Chondrocyte (in vitro differentiated cells): ENCODE measurements at regions not wholly inside any gene's neighbourhood (a gene's known extent, or its start where the extent isn't known, plus 50 kb on each side); places are given as distances from the start of the nearest gene placed in this dataset.
"Not testable (repeated sequence)": the region's sequence is repeated elsewhere in the genome, so short reads cannot be mapped to it uniquely, and the experiment has no call there.

ENCODE experiments used
- DNase-seq: peaks from one replicate; pipeline ENCODE4 v3.0.0; 2021; ENCODE audit warnings: mixed read lengths, low spot score
- H3K27ac Mint-ChIP-seq: one replicate; pipeline ENCODE4 v1.8.0; 2021; ENCODE audit warnings: mild to moderate bottlenecking, moderate library complexity, mixed read lengths; ENCODE audit not compliant: unreplicated experiment
- H3K27me3 Mint-ChIP-seq: 2 replicates; pipeline ENCODE4 v1.8.0; 2021; ENCODE audit warnings: low read depth, mixed read lengths
- H3K36me3 Mint-ChIP-seq: 2 replicates; pipeline ENCODE4 v1.8.0; 2021; ENCODE audit warnings: low read depth, mixed read lengths
- H3K4me1 Mint-ChIP-seq: 2 replicates; pipeline ENCODE4 v1.8.0; 2021; ENCODE audit warnings: low read depth, mild to moderate bottlenecking, mixed read lengths
- H3K4me3 Mint-ChIP-seq: one replicate; pipeline ENCODE4 v1.8.0; 2021; ENCODE audit warnings: mild to moderate bottlenecking, moderate library complexity, mixed read lengths; ENCODE audit not compliant: unreplicated experiment
- H3K9me3 Mint-ChIP-seq: 2 replicates; pipeline ENCODE4 v1.8.0; 2021; ENCODE audit warnings: low read depth, mixed read lengths
- CTCF ChIP-seq: fragments of 200-600 bp; sonication (generic); IDR thresholded peaks from 2 replicates; pipeline ENCODE4 v1.5.0; 2021; ENCODE audit warnings: antibody characterized with exemption, mild to moderate bottlenecking, moderate library complexity

GRCh38 chr11:130561441-130561881 is 113.0 kb downstream of the ADAMTS15 start:
- no peaks in the 10 kb centered on the region for H3K9me3 Mint-ChIP-seq
- peak overlapping the region; percentile 79 for H3K27ac Mint-ChIP-seq
- TF ChIP-seq CTCF = no peak
- H3K4me1 Mint-ChIP-seq = peaks cover 23% of the 10 kb centered on the region
- peaks cover 2% of the 10 kb centered on the region for H3K36me3 Mint-ChIP-seq
- no peaks in the 10 kb centered on the region for H3K27me3 Mint-ChIP-seq
- H3K4me3 Mint-ChIP-seq = no peak overlapping the region
- no peak for DNase-seq

- no peak for DNase-seq
- H3K36me3 Mint-ChIP-seq = peaks cover 2% of the 10 kb centered on the region
- H3K9me3 Mint-ChIP-seq = no peaks in the 10 kb centered on the region
- peaks cover 23% of the 10 kb centered on the region for H3K4me1 Mint-ChIP-seq
- no peak for TF ChIP-seq CTCF
- H3K27me3 Mint-ChIP-seq = no peaks in the 10 kb centered on the region
- no peak overlapping the region for H3K27ac Mint-ChIP-seq
- H3K4me3 Mint-ChIP-seq = no peak overlapping the region
These were observed 114.1 kb downstream of the ADAMTS15 start for GRCh38 chr11:130562549-130562948.

GRCh38 chr11:130566360-130566759 is 117.9 kb downstream of the ADAMTS15 start:
- not testable (repeated sequence) for H3K27ac Mint-ChIP-seq, H3K27me3 Mint-ChIP-seq, H3K4me3 Mint-ChIP-seq, H3K36me3 Mint-ChIP-seq, DNase-seq, H3K9me3 Mint-ChIP-seq
- H3K4me1 Mint-ChIP-seq = peaks cover 13% of the 10 kb centered on the region

- Mint-ChIP-seq H3K4me3 (no peak overlapping the region), H3K27me3 (no peaks in the 10 kb centered on the region), H3K9me3 (no peaks in the 10 kb centered on the region), H3K4me1 (peaks cover 7% of the 10 kb centered on the region), H3K36me3 (peaks cover 1% of the 10 kb centered on the region), H3K27ac (no peak overlapping the region)
- no peak for TF ChIP-seq CTCF
- DNase-seq = no peak
These were observed 123.1 kb downstream of the ADAMTS15 start for GRCh38 chr11:130571519-130571918.

GRCh38 chr11:130571947-130572584 is 123.6 kb downstream of the ADAMTS15 start:
- Mint-ChIP-seq H3K27me3 (no peaks in the 10 kb centered on the region), H3K36me3 (peaks cover 1% of the 10 kb centered on the region), H3K4me1 (peaks cover 7% of the 10 kb centered on the region), H3K4me3 (no peak overlapping the region), H3K27ac (no peak overlapping the region), H3K9me3 (no peaks in the 10 kb centered on the region)
- TF ChIP-seq CTCF = no peak
- no peak for DNase-seq

GRCh38 chr11:130573767-130574166 is 125.3 kb downstream of the ADAMTS15 start:
- DNase-seq = no peak
- TF ChIP-seq CTCF = no peak
- H3K27me3 Mint-ChIP-seq = no peaks in the 10 kb centered on the region
- H3K4me1 Mint-ChIP-seq = peaks cover 21% of the 10 kb centered on the region
- no peaks in the 10 kb centered on the region for H3K9me3 Mint-ChIP-seq
- H3K36me3 Mint-ChIP-seq = no peaks in the 10 kb centered on the region
- H3K27ac Mint-ChIP-seq = no peak overlapping the region
- H3K4me3 Mint-ChIP-seq = no peak overlapping the region
